Stimulated activated CD4-positive, alpha-beta T cell treated with anti-CD3 and anti-CD28 coated beads, TNF-alpha, amount 100 ng/mL, for 48 hours (primary cell): ENCODE measurements at regions not wholly inside any gene's neighbourhood (a gene's known extent, or its start where the extent isn't known, plus 50 kb on each side); places are given as distances from the start of the nearest gene placed in this dataset.

Experiments
- DNase-seq, 3 donors: peaks; one replicate each; pipeline ENCODE4 v3.0.0-alpha.2; 2020; ENCODE audit warnings: low read depth in 3 of 3

- no peak for DNase-seq
Measured at GRCh38 chr15:97482521-97482920, 478.0 kb upstream of the ARRDC4 start.

GRCh38 chr15:97483232-97483631 lies 477.3 kb upstream of the ARRDC4 start:
- DNase-seq: no peak

- DNase-seq: no peak
Measured at GRCh38 chr15:97490429-97490828, 470.1 kb upstream of the ARRDC4 start.

GRCh38 chr15:97501291-97501690 lies 459.2 kb upstream of the ARRDC4 start:
- DNase-seq: no peak

- no peak for DNase-seq
Measured at GRCh38 chr15:97502038-97502437, 458.5 kb upstream of the ARRDC4 start.

- no peak for DNase-seq
Measured at GRCh38 chr15:97504031-97504792, 456.3 kb upstream of the ARRDC4 start.

- DNase-seq: no peak
Measured at GRCh38 chr15:97517737-97518136, 442.8 kb upstream of the ARRDC4 start.

- no peak for DNase-seq
Measured at GRCh38 chr15:97520689-97521088, 439.8 kb upstream of the ARRDC4 start.

- DNase-seq: no peak
Measured at GRCh38 chr15:97521381-97522285, 438.9 kb upstream of the ARRDC4 start.

GRCh38 chr15:97522347-97522746 lies 438.2 kb upstream of the ARRDC4 start:
- no peak for DNase-seq

- no peak for DNase-seq
Measured at GRCh38 chr15:97525809-97526208, 434.7 kb upstream of the ARRDC4 start.

GRCh38 chr15:97528238-97528637 lies 432.3 kb upstream of the ARRDC4 start:
- DNase-seq: no peak

- no peak for DNase-seq
Measured at GRCh38 chr15:97545799-97546198, 414.7 kb upstream of the ARRDC4 start.

- DNase-seq: no peak
Measured at GRCh38 chr15:97547381-97547780, 413.1 kb upstream of the ARRDC4 start.

- no peak for DNase-seq
Measured at GRCh38 chr15:97561529-97561928, 399.0 kb upstream of the ARRDC4 start.

GRCh38 chr15:97563516-97563915 lies 397.0 kb upstream of the ARRDC4 start:
- no peak for DNase-seq

GRCh38 chr15:97566961-97567360 lies 393.5 kb upstream of the ARRDC4 start:
- DNase-seq: no peak

GRCh38 chr15:97567411-97567810 lies 393.1 kb upstream of the ARRDC4 start:
- DNase-seq: no peak

- DNase-seq: no peak
Measured at GRCh38 chr15:97576929-97577645, 383.4 kb upstream of the ARRDC4 start.

GRCh38 chr15:97585408-97585807 lies 375.1 kb upstream of the ARRDC4 start:
- DNase-seq: no peak

- DNase-seq: no peak
Measured at GRCh38 chr15:97592778-97593177, 367.7 kb upstream of the ARRDC4 start.

- DNase-seq: no peak
Measured at GRCh38 chr15:97597801-97598200, 362.7 kb upstream of the ARRDC4 start.
